GM23248 (cell line): ENCODE measurements at regions not wholly inside any gene's neighbourhood (a gene's known extent, or its start where the extent isn't known, plus 50 kb on each side); places are given as distances from the start of the nearest gene placed in this dataset.

Source experiments
- EZH2 ChIP-seq: fragments of 200-600 bp; sonication (generic); IDR thresholded peaks from 2 replicates; pipeline ENCODE4 v1.6.1; 2018; ENCODE audit warnings: antibody characterized with exemption, mild to moderate bottlenecking; ENCODE audit not compliant: insufficient read depth, poor library complexity, severe bottlenecking
- EZH2phosphoT487 ChIP-seq: fragments of 200-600 bp; sonication (generic); IDR thresholded peaks from 2 replicates; pipeline ENCODE4 v1.6.1; 2018; ENCODE audit warnings: antibody characterized with exemption, moderate library complexity, mild to moderate bottlenecking, low read depth; ENCODE audit not compliant: insufficient read depth

- TF ChIP-seq EZH2 (no peak), EZH2phosphoT487 (no peak)
These were observed 632.0 kb upstream of the SOX9 start for GRCh38 chr17:71488851-71489250.
